ENCODE measurements at regions not wholly inside any gene's neighbourhood (a gene's known extent, or its start where the extent isn't known, plus 50 kb on each side); places are given as distances from the start of the nearest gene placed in this dataset.

GRCh38 chr2:215670396-215670795, 234.5 kb upstream of the FN1 start:
- intact Hi-C loops (cut with DNase I): no loop called here
- 91% methylated on average over 4 of the region's 4 CpGs for WGBS
- TF ChIP-seq POLR2AphosphoS5 (IDR thresholded peaks at IDR 0.05): no peak
- TF ChIP-seq POLR2A (IDR thresholded peaks at IDR 0.05): no peak
- TF ChIP-seq CTCF (IDR thresholded peaks at IDR 0.05): no peak
- no peak for DNase-seq (ENCODE audit: low spot score)
- Histone ChIP-seq H3K4me1 (replicated peaks) (no peaks in the 10 kb centered on the region), H3K9me3 (no peaks in the 10 kb centered on the region), H3K4me3 (no peak overlapping the region), H3K27ac (no peak overlapping the region), H3K27me3 (replicated peaks; ENCODE audit: insufficient read depth) (no peaks in the 10 kb centered on the region), H3K36me3 (no peaks in the 10 kb centered on the region)

- TF ChIP-seq CTCF (IDR thresholded peaks at IDR 0.05): no peak
- no peak for TF ChIP-seq POLR2A (IDR thresholded peaks at IDR 0.05)
- TF ChIP-seq POLR2AphosphoS5 (IDR thresholded peaks at IDR 0.05): no peak
- H3K9me3 ChIP-seq: no peaks in the 10 kb centered on the region
- H3K4me3 ChIP-seq: no peak overlapping the region
- intact Hi-C loops (cut with DNase I): loop anchor here (5.0 kb wide), 2 partner anchors 39 to 114 kb away; no protein-coding TSS in a partner anchor
- H3K27ac ChIP-seq: no peak overlapping the region
- DNase-seq (ENCODE audit: low spot score): no peak
- H3K36me3 ChIP-seq: no peaks in the 10 kb centered on the region
- no peaks in the 10 kb centered on the region for H3K27me3 ChIP-seq (replicated peaks; ENCODE audit: insufficient read depth)
- no peaks in the 10 kb centered on the region for H3K4me1 ChIP-seq (replicated peaks)
- WGBS: 40% methylated on average over 5 of the region's 5 CpGs
These were observed 232.5 kb upstream of the FN1 start for GRCh38 chr2:215668378-215668775.

- intact Hi-C loops (cut with DNase I): loop anchor here (5.0 kb wide), 2 partner anchors 40 to 115 kb away; no protein-coding TSS in a partner anchor
- Histone ChIP-seq H3K4me1 (replicated peaks) (no peaks in the 10 kb centered on the region), H3K4me3 (no peak overlapping the region), H3K27me3 (replicated peaks; ENCODE audit: insufficient read depth) (no peaks in the 10 kb centered on the region), H3K36me3 (no peaks in the 10 kb centered on the region), H3K9me3 (no peaks in the 10 kb centered on the region), H3K27ac (no peak overlapping the region)
- WGBS: 53% methylated on average over 10 of the region's 10 CpGs
- no peak for DNase-seq (ENCODE audit: low spot score)
- no peak for TF ChIP-seq POLR2AphosphoS5 (IDR thresholded peaks at IDR 0.05)
- no peak for TF ChIP-seq POLR2A (IDR thresholded peaks at IDR 0.05)
- no peak for TF ChIP-seq CTCF (IDR thresholded peaks at IDR 0.05)
These were observed 231.9 kb upstream of the FN1 start for GRCh38 chr2:215667585-215668377.

- DNase-seq (ENCODE audit: low spot score): no peak
- intact Hi-C loops (cut with DNase I): loop anchor here (5.0 kb wide), 2 partner anchors 42 to 117 kb away; no protein-coding TSS in a partner anchor
- WGBS: 78% methylated on average over 3 of the region's 3 CpGs
- H3K9me3 ChIP-seq: no peaks in the 10 kb centered on the region
- H3K4me3 ChIP-seq: no peak overlapping the region
- H3K36me3 ChIP-seq: no peaks in the 10 kb centered on the region
- no peaks in the 10 kb centered on the region for H3K4me1 ChIP-seq (replicated peaks)
- no peak for TF ChIP-seq POLR2AphosphoS5 (IDR thresholded peaks at IDR 0.05)
- H3K27ac ChIP-seq: no peak overlapping the region
- H3K27me3 ChIP-seq (replicated peaks; ENCODE audit: insufficient read depth): no peaks in the 10 kb centered on the region
These were observed 229.1 kb upstream of the FN1 start for GRCh38 chr2:215664847-215665525.

- WGBS: 24% methylated on average over 1 of the region's 1 CpG
These were observed 226.8 kb upstream of the FN1 start for GRCh38 chr2:215662715-215663114.

More at GRCh38 chr2:215662715-215663114, 226.8 kb upstream of the FN1 start:
- H3K4me3 ChIP-seq: no peak overlapping the region
- H3K27ac ChIP-seq: no peak overlapping the region
- H3K27me3 ChIP-seq (replicated peaks; ENCODE audit: insufficient read depth): no peaks in the 10 kb centered on the region
- intact Hi-C loops (cut with DNase I): no loop called here
- TF ChIP-seq POLR2A (IDR thresholded peaks at IDR 0.05) (no peak), CTCF (IDR thresholded peaks at IDR 0.05) (no peak), POLR2AphosphoS5 (IDR thresholded peaks at IDR 0.05) (no peak)
- no peaks in the 10 kb centered on the region for H3K4me1 ChIP-seq (replicated peaks)
- H3K9me3 ChIP-seq: no peaks in the 10 kb centered on the region
- no peak for DNase-seq (ENCODE audit: low spot score)
- H3K36me3 ChIP-seq: no peaks in the 10 kb centered on the region
